ENCODE measurements at regions not wholly inside any gene's neighbourhood (a gene's known extent, or its start where the extent isn't known, plus 50 kb on each side); places are given as distances from the start of the nearest gene placed in this dataset.

DNA sequence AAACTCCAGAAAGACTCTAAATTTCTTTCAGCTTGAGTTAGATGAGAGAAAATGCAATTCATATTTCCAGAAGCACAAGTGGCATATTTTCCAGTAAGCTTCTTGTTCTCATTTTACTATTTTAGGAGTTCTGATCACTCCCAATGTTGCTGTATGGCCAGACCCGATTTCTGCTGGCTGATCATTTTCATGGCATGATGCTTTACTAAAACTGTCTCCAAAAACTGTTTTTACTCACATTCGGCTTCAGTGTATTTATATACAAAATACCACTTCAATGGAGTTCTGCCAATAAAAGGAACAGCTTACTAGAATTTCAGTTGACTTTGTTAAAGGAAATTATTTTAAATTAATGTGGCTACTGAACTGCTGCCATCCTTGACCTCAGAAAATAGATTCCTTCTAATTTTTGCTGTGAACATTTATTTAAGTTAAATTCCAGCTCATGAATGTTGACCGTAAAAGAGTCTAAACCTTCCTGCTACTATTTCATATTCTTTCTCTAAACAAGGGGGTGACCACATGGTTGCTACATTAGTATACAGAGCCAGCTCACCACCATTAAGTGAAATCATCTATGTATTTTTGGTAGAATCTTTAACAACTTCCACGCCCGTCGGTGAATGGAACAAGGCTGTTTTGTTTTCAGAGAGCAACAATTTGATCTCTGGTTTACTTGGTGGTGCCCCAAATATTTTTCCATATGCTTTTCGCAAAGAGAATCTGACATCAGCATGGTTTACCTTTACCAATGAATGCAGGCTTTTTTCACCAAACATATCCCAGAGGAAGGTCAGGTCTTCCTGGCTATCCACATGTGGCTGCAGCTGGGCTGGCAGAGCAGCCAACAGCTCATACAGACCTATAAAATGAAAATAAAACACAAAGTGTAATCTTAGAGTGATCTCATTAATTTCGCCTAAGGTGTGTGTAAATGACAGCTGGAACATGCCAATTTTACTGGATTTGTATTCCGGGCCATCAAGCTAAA lies 101.2 kb downstream of the MPP7 start:
- TF ChIP-seq POLR2A (IDR thresholded peaks at IDR 0.05) (no peak), CTCF (IDR thresholded peaks at IDR 0.05) (no peak), POLR2AphosphoS5 (IDR thresholded peaks at IDR 0.05) (no peak), EP300 (IDR thresholded peaks at IDR 0.05) (no peak)
- ATAC-seq (ENCODE audit: low FRiP score in 2 of 2) (no peak), DNase-seq (no peak)
- WGBS, 2 donors: 85 to 87% methylated on average over 9 of the region's 9 CpGs
- H3K27me3 ChIP-seq: no peaks in the 10 kb centered on the region
- H3K4me3 ChIP-seq: no peak overlapping the region
- no peak overlapping the region for H3K27ac ChIP-seq
- peaks cover 0 to 4% (median 0%) of the 10 kb centered on the region in 4 donors for H3K4me1 ChIP-seq
- no peaks in the 10 kb centered on the region for H3K9me3 ChIP-seq
- H3K36me3 ChIP-seq: no peaks in the 10 kb centered on the region

DNA sequence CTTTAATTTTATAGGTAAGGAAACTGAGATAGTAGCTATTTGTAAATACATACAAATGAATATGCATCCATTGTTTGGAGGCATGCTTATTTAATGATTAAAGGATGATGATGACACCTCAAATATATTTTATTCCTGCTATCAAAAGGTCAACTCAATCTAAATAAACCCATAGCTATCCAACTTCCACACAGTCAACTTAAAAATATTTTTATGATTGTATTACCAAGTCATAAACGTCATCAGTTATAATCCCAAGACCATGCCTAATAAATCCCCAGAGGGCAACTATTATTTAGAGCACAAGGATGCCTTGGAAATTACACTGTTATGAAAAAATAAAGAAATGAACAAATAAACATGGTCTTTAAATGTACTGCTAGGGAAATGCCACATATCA lies 102.1 kb downstream of the MPP7 start:
- H3K27ac ChIP-seq: no peak overlapping the region
- H3K36me3 ChIP-seq: no peaks in the 10 kb centered on the region
- no peaks in the 10 kb centered on the region for H3K9me3 ChIP-seq
- WGBS, 2 donors: 64 to 90% methylated on average over 1 of the region's 1 CpG
- no peaks in the 10 kb centered on the region for H3K27me3 ChIP-seq
- TF ChIP-seq CTCF (IDR thresholded peaks at IDR 0.05) (no peak), EP300 (IDR thresholded peaks at IDR 0.05) (no peak), POLR2AphosphoS5 (IDR thresholded peaks at IDR 0.05) (no peak), POLR2A (IDR thresholded peaks at IDR 0.05) (no peak)
- ATAC-seq (ENCODE audit: low FRiP score in 2 of 2) (no peak), DNase-seq (no peak)
- H3K4me1 ChIP-seq: peaks cover 0 to 4% (median 0%) of the 10 kb centered on the region in 4 donors
- H3K4me3 ChIP-seq: no peak overlapping the region

DNA sequence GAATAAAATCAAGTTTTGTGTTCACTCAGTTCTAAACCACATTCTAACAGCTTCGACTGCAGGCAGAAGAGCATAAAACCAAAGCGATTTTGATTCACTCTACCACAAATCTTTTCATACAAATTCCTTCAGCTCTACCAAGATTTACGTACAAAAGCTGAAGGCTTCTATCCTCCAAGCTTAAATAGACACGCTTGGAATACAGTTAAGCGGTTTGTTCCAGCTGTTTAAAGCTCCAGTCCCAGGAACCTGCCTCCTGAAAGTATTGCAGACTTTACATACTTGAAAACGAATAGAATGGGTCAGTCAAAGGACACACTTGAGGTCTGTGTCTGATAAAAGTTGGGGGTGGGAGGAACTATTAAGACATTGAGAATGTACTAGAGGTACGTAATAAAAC lies 102.9 kb downstream of the MPP7 start:
- TF ChIP-seq CTCF (IDR thresholded peaks at IDR 0.05): no peak
- no peak for TF ChIP-seq EP300 (IDR thresholded peaks at IDR 0.05)
- no peak for TF ChIP-seq POLR2AphosphoS5 (IDR thresholded peaks at IDR 0.05)
- TF ChIP-seq POLR2A (IDR thresholded peaks at IDR 0.05): no peak
- Histone ChIP-seq H3K27me3 (no peaks in the 10 kb centered on the region), H3K4me1 (peaks cover 0 to 4% (median 0%) of the 10 kb centered on the region in 4 donors), H3K4me3 (no peak overlapping the region), H3K27ac (no peak overlapping the region), H3K9me3 (no peaks in the 10 kb centered on the region), H3K36me3 (no peaks in the 10 kb centered on the region)
- no peak for DNase-seq
- 75 to 82% methylated on average over 7 of the region's 7 CpGs for WGBS, 2 donors
- no peak for ATAC-seq (ENCODE audit: low FRiP score in 2 of 2)

DNA sequence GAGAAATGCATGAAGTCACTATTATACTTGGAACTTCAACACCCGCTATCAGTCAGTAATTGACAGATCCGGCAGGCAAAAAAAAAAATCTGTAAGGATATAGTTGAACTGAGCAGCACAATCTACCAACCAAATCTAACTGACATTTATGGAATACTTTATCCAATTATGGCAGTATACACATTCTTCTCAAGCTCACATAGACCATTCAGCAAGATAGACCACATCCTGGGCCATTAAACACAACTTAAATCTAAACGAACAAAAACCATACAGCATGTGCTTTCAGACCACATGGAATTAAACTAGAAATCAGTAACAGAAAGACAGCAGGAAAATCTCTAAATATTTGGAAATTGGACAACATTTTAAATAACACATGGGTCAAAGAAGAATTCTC lies 112.7 kb downstream of the MPP7 start:
- no peaks in the 10 kb centered on the region for H3K27me3 ChIP-seq
- H3K4me1 ChIP-seq: no peaks in the 10 kb centered on the region
- 77 to 84% methylated on average over 3 of the region's 3 CpGs for WGBS, 2 donors
- H3K9me3 ChIP-seq: no peaks in the 10 kb centered on the region
- H3K36me3 ChIP-seq: no peaks in the 10 kb centered on the region
- DNase-seq (no peak), ATAC-seq (ENCODE audit: low FRiP score in 2 of 2) (no peak)
- no peak for TF ChIP-seq EP300 (IDR thresholded peaks at IDR 0.05)
- no peak for TF ChIP-seq CTCF (IDR thresholded peaks at IDR 0.05)
- no peak for TF ChIP-seq POLR2AphosphoS5 (IDR thresholded peaks at IDR 0.05)
- TF ChIP-seq POLR2A (IDR thresholded peaks at IDR 0.05): no peak
- H3K4me3 ChIP-seq: no peak overlapping the region
- no peak overlapping the region for H3K27ac ChIP-seq

All from upper lobe of left lung (tissue), 6 donors.